ENCODE measurements at regions not wholly inside any gene's neighbourhood (a gene's known extent, or its start where the extent isn't known, plus 50 kb on each side); places are given as distances from the start of the nearest gene placed in this dataset.

DNA sequence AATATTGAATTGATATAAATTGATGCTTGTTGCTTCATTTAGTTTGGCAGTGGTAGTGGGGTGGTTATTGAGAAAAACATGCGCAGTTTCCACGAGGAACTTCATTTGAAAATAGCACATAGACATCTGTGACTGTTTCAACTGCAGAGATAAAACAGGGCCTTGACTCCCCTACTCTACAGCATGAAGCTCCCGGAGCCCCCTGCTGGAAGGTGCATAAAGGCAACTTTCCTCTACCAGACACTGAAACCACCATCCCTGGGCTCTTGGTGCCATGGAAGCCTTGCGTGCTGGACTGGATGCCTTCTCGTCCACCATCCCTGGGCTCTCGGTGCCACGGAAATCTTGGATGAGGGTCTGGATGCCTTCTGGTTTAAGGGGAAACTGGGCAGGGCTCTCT lies 195.9 kb downstream of the CSNK2A3 start:
- TF ChIP-seq RAD21 (IDR thresholded peaks at IDR 0.05; ENCODE audit: low read depth) (peak; percentile 47; the same call in 1 of the 2 replicates), TAF1 (IDR thresholded peaks at IDR 0.05; ENCODE audit: low read depth) (no peak)

DNA sequence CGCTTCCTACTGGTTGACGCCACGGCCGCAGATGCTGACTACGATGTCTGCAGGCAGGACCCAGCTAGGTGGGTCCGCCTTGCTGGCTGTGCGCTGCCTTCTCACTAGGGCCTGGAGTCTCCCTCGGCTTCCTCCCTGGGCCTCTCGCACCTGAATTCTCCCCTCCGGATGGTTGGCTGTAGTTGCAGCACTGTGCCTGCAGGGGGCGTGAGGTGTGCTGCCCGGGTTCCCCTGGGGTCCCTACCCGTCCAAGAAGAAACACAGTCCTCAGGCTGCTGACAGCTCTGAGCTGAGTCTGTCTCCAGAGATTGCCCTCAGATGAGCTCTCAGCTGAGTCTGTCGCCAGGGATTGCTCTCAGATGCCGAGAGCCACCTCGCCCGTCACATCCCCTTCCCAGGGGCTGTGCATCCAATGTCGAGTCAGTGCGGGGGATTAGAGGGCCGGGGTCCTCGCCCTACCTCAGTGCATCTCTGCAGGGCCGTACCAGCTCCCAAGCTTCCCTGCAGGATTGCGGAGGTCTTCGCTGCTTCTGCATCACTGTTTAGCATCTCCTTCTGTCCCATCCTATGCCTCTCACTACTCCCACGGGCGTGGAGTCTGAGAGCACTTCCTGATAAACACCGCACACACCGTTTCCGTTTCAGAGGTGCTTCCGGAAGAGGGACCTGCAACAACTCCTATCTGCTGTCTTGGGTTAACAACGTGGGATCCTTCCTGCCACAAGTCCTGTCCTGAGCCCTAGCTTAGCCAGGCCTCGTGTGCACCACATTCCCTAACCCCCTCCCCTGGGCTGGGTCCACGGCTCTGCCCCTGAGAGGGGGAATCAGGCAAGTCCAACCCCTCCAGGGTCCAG lies 196.9 kb downstream of the CSNK2A3 start:
- TF ChIP-seq RAD21 (IDR thresholded peaks at IDR 0.05; ENCODE audit: low read depth) (peak; percentile 58), ZBTB7A (IDR thresholded peaks at IDR 0.05; ENCODE audit: low read depth) (no peak)

DNA sequence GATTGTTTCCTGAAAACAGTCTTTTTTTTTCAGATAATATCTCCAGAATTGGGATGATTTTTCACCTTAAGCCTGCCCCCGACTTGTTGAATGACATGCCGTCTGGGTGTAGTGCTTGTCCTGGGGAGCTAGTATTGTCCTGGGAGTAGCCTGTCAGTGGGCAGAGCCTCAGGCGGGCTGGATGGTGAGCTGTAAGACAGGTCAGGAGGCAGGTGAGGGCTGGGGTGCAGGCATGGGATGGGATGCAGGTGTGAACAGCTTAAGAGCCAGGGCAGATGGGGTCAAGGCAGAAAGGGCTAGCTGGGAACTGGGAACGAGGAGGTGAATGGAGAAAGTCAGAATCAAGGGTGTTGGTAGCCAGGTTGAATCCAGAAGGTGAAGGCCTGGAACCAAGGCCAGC lies 200.2 kb downstream of the CSNK2A3 start:
- TF ChIP-seq ZBTB7A (IDR thresholded peaks at IDR 0.05; ENCODE audit: low read depth) (no peak), RAD21 (IDR thresholded peaks at IDR 0.05; ENCODE audit: low read depth) (no peak), YY1 (IDR thresholded peaks at IDR 0.05; ENCODE audit: low read depth) (no peak), EP300 (IDR thresholded peaks at IDR 0.05; ENCODE audit: borderline replicate concordance) (no peak), TAF1 (IDR thresholded peaks at IDR 0.05; ENCODE audit: low read depth) (no peak), CREB1 (IDR thresholded peaks at IDR 0.05; ENCODE audit: low read depth) (no peak), TEAD4 (IDR thresholded peaks at IDR 0.05) (no peak), EGR1 (IDR thresholded peaks at IDR 0.05) (no peak), NFIC (IDR thresholded peaks at IDR 0.05) (no peak), CEBPB (IDR thresholded peaks at IDR 0.05) (no peak), TCF12 (IDR thresholded peaks at IDR 0.05; ENCODE audit: low read depth) (no peak), FOXM1 (IDR thresholded peaks at IDR 0.05; ENCODE audit: borderline replicate concordance, low read depth) (no peak)
- TF ChIP-seq, protein P1, sequence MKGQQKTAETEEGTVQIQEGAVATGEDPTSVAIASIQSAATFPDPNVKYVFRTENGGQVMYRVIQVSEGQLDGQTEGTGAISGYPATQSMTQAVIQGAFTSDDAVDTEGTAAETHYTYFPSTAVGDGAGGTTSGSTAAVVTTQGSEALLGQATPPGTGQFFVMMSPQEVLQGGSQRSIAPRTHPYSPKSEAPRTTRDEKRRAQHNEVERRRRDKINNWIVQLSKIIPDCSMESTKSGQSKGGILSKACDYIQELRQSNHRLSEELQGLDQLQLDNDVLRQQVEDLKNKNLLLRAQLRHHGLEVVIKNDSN (IDR thresholded peaks at IDR 0.05) = no peak
- TF ChIP-seq, protein P2, sequence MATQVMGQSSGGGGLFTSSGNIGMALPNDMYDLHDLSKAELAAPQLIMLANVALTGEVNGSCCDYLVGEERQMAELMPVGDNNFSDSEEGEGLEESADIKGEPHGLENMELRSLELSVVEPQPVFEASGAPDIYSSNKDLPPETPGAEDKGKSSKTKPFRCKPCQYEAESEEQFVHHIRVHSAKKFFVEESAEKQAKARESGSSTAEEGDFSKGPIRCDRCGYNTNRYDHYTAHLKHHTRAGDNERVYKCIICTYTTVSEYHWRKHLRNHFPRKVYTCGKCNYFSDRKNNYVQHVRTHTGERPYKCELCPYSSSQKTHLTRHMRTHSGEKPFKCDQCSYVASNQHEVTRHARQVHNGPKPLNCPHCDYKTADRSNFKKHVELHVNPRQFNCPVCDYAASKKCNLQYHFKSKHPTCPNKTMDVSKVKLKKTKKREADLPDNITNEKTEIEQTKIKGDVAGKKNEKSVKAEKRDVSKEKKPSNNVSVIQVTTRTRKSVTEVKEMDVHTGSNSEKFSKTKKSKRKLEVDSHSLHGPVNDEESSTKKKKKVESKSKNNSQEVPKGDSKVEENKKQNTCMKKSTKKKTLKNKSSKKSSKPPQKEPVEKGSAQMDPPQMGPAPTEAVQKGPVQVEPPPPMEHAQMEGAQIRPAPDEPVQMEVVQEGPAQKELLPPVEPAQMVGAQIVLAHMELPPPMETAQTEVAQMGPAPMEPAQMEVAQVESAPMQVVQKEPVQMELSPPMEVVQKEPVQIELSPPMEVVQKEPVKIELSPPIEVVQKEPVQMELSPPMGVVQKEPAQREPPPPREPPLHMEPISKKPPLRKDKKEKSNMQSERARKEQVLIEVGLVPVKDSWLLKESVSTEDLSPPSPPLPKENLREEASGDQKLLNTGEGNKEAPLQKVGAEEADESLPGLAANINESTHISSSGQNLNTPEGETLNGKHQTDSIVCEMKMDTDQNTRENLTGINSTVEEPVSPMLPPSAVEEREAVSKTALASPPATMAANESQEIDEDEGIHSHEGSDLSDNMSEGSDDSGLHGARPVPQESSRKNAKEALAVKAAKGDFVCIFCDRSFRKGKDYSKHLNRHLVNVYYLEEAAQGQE (IDR thresholded peaks at IDR 0.05; ENCODE audit: low read depth) = no peak
- TF ChIP-seq, protein P3, sequence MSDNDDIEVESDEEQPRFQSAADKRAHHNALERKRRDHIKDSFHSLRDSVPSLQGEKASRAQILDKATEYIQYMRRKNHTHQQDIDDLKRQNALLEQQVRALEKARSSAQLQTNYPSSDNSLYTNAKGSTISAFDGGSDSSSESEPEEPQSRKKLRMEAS (IDR thresholded peaks at IDR 0.05) = no peak

DNA sequence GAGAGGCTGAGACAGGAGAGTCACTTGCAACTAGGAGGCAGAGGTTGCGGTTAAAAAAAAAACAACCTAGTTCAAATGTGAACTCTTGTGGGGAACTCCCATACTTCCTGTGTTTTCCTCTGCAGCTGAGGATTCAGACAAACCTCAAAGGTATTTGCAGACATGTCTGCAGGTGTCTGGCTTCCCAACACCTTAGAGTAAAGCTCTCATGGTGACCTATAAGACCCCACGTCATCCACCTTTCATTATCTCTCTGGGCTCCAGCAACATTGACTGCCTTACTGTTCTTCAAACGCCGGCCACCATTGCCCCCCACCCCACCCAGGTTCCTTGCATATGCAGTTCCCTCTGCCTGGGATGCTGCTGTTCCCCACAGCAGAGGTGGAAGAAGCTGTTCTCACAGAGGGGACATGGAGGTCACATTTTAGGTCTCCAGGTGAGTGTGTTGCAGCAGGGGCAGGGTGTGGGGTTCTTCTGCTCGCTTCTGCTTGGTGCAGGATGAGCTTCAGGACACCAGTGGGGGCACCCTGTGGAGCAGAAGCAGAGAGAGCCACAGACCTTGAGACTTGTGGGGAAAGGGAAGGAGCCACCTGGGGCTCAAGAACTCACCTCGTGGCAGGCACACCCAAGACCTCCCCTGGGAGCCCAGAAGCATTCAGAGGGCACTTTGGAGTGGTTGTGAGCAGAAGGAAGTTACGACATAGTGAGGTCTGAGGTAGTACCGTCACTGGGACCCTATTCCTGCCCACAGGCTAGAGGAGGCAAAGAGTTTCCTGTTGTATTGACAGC lies 203.2 kb downstream of the CSNK2A3 start:
- TF ChIP-seq RAD21 (IDR thresholded peaks at IDR 0.05; ENCODE audit: low read depth) (no peak), TAF1 (IDR thresholded peaks at IDR 0.05; ENCODE audit: low read depth) (no peak), YY1 (IDR thresholded peaks at IDR 0.05; ENCODE audit: low read depth) (no peak), TEAD4 (IDR thresholded peaks at IDR 0.05) (no peak), EP300 (IDR thresholded peaks at IDR 0.05; ENCODE audit: borderline replicate concordance) (no peak), TCF12 (IDR thresholded peaks at IDR 0.05; ENCODE audit: low read depth) (no peak), EGR1 (IDR thresholded peaks at IDR 0.05) (no peak), ZBTB7A (IDR thresholded peaks at IDR 0.05; ENCODE audit: low read depth) (no peak), FOXM1 (IDR thresholded peaks at IDR 0.05; ENCODE audit: borderline replicate concordance, low read depth) (no peak), CREB1 (IDR thresholded peaks at IDR 0.05; ENCODE audit: low read depth) (no peak), NFIC (IDR thresholded peaks at IDR 0.05) (no peak), CEBPB (IDR thresholded peaks at IDR 0.05) (no peak)
- TF ChIP-seq, protein P2 (IDR thresholded peaks at IDR 0.05; ENCODE audit: low read depth) = no peak
- TF ChIP-seq, protein P3 (IDR thresholded peaks at IDR 0.05) = no peak
- TF ChIP-seq, protein P1 (IDR thresholded peaks at IDR 0.05) = no peak

DNA sequence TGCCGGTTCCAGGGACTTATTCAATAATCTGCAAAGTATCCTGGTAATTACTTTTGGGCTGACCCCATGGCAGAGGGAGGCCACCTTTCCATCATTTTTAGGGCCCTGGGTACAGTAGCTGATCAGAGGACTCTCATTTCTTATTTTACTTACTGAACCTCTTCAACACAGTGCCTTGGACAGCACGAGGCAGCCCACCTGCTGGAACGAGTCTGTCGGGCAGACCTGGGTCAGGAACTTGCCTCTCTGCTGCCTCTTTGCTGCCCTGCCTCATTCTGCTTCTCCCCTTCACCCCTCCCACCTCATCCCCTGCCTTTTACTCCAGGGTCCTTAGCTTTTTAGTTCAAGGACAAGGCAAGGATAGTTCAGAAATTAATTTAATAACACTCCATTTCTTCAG lies 204.5 kb downstream of the CSNK2A3 start:
- TF ChIP-seq EP300 (IDR thresholded peaks at IDR 0.05; ENCODE audit: borderline replicate concordance) = no peak
- TF ChIP-seq NFIC (IDR thresholded peaks at IDR 0.05) = no peak
- no peak for TF ChIP-seq ZBTB7A (IDR thresholded peaks at IDR 0.05; ENCODE audit: low read depth)
- no peak for TF ChIP-seq TAF1 (IDR thresholded peaks at IDR 0.05; ENCODE audit: low read depth)
- TF ChIP-seq TEAD4 (IDR thresholded peaks at IDR 0.05) = no peak
- TF ChIP-seq EGR1 (IDR thresholded peaks at IDR 0.05) = no peak
- no peak for TF ChIP-seq RAD21 (IDR thresholded peaks at IDR 0.05; ENCODE audit: low read depth)
- TF ChIP-seq, protein P1 (IDR thresholded peaks at IDR 0.05) = no peak
- TF ChIP-seq, protein P3 (IDR thresholded peaks at IDR 0.05) = no peak
- TF ChIP-seq FOXM1 (IDR thresholded peaks at IDR 0.05; ENCODE audit: borderline replicate concordance, low read depth) = no peak
- TF ChIP-seq YY1 (IDR thresholded peaks at IDR 0.05; ENCODE audit: low read depth) = no peak
- no peak for TF ChIP-seq CEBPB (IDR thresholded peaks at IDR 0.05)
- no peak for TF ChIP-seq CREB1 (IDR thresholded peaks at IDR 0.05; ENCODE audit: low read depth)
- TF ChIP-seq TCF12 (IDR thresholded peaks at IDR 0.05; ENCODE audit: low read depth) = no peak
- TF ChIP-seq, protein P2 (IDR thresholded peaks at IDR 0.05; ENCODE audit: low read depth) = no peak

Data from Ishikawa (cell line).